ENCODE measurements at regions not wholly inside any gene's neighbourhood (a gene's known extent, or its start where the extent isn't known, plus 50 kb on each side); places are given as distances from the start of the nearest gene placed in this dataset.
"Not testable (repeated sequence)": the region's sequence is repeated elsewhere in the genome, so short reads cannot be mapped to it uniquely, and the experiment has no call there.

DNA sequence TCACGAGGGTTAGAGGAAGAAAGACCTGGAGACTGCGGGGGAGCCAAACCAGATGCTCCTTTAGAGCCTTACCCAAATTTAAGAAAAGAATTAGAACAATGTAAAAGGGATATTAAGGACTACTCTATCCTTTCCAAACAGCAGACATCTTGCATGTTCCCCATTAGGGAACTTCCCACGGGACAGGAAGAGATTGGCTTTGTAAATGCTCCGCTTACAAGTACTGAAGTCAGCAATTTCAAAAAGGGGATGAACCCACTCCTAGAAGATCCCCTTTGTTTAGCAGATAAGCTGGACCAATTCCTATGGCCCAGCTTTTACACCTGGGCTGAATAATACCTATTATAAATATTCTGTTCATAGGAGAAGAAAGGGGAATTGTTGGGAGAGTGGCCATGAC is 74.2 kb downstream of the APOBEC1 start:
- Histone ChIP-seq H3K27me3 (replicated peaks; ENCODE audit: insufficient read depth) (no peaks in the 10 kb centered on the region), H3K36me3 (no peaks in the 10 kb centered on the region), H3K27ac (no peak overlapping the region), H3K4me1 (replicated peaks) (no peaks in the 10 kb centered on the region), H3K4me3 (no peak overlapping the region), H3K9me3 (no peaks in the 10 kb centered on the region)
- TF ChIP-seq, protein P1, sequence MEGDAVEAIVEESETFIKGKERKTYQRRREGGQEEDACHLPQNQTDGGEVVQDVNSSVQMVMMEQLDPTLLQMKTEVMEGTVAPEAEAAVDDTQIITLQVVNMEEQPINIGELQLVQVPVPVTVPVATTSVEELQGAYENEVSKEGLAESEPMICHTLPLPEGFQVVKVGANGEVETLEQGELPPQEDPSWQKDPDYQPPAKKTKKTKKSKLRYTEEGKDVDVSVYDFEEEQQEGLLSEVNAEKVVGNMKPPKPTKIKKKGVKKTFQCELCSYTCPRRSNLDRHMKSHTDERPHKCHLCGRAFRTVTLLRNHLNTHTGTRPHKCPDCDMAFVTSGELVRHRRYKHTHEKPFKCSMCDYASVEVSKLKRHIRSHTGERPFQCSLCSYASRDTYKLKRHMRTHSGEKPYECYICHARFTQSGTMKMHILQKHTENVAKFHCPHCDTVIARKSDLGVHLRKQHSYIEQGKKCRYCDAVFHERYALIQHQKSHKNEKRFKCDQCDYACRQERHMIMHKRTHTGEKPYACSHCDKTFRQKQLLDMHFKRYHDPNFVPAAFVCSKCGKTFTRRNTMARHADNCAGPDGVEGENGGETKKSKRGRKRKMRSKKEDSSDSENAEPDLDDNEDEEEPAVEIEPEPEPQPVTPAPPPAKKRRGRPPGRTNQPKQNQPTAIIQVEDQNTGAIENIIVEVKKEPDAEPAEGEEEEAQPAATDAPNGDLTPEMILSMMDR (IDR thresholded peaks at IDR 0.05), result no peak
- TF ChIP-seq POLR2A (IDR thresholded peaks at IDR 0.05) (no peak), POLR2AphosphoS5 (IDR thresholded peaks at IDR 0.05) (no peak)
- WGBS, result 89% methylated on average over 4 of the region's 4 CpGs
- intact Hi-C loops (cut with DNase I), result no loop called here
- DNase-seq (ENCODE audit: low spot score), result no peak

- DNase-seq (ENCODE audit: low spot score); H3K27ac ChIP-seq; H3K36me3 ChIP-seq; H3K9me3 ChIP-seq; H3K4me1 ChIP-seq (replicated peaks); H3K27me3 ChIP-seq (replicated peaks; ENCODE audit: insufficient read depth); H3K4me3 ChIP-seq; intact Hi-C loops (cut with DNase I): not testable (repeated sequence)
- whole genome bisulfite sequencing, result 97% methylated on average over 11 of the region's 27 CpGs
These were observed 75.6 kb downstream of the APOBEC1 start for GRCh38 chr12:7590085-7590484.

- peak; percentile 33 for DNase-seq (ENCODE audit: low spot score)
These were observed 76.9 kb downstream of the APOBEC1 start for GRCh38 chr12:7588742-7589329.

DNA sequence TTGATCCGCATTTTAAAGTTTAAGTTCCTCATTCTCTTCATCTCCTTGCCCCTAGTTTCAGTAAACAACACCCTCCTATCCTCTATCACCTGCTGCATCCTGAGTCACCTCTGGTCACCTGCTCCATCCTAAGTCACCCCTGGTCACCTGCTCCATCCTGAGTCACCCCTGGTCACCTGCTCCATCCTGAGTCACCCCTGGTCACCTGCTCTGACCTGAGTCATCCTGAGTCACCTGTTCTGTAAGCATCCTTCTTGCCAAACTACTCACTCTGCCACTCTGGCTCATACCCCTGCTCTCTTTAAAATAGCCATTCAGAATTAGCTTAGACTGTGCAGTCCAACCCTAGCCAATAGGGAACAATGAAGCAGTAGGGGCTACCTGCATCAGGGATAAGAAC is 80.6 kb upstream of the CD163 start:
- H3K4me1 ChIP-seq (replicated peaks); H3K4me3 ChIP-seq; H3K36me3 ChIP-seq; H3K9me3 ChIP-seq; H3K27ac ChIP-seq; H3K27me3 ChIP-seq (replicated peaks; ENCODE audit: insufficient read depth); intact Hi-C loops (cut with DNase I); DNase-seq (ENCODE audit: low spot score): not testable (repeated sequence)
- 96% methylated on average over 1 of the region's 1 CpG for WGBS

More at GRCh38 chr12:7588742-7589329, 76.9 kb downstream of the APOBEC1 start:
- H3K27me3 ChIP-seq (replicated peaks; ENCODE audit: insufficient read depth); intact Hi-C loops (cut with DNase I); H3K9me3 ChIP-seq; H3K4me3 ChIP-seq; H3K27ac ChIP-seq; H3K36me3 ChIP-seq; H3K4me1 ChIP-seq (replicated peaks): not testable (repeated sequence)
- 44% methylated on average over 4 of the region's 4 CpGs for WGBS
- TF ChIP-seq, protein P1 (IDR thresholded peaks at IDR 0.05), result peak; percentile 15 to 48 (median 42)

DNA sequence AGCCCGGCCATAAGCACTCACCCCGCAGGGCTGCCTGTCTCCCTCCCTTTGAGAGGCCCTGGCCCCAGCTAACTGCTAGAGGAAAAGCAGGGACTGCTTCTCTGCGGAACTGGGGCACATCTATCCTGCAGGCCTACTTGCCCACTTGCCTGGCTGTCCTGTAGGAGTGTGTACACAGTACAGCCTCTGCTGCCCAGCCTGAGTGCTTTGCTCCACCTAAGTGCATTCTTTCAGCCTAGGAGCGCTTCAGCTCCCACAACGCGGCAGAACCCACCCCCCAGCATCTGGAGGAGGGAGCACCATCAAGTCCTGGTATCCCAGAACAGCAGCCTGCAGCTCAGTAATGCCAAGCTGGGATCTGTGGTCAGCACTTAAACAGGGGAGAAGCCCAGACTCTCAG is 79.9 kb upstream of the CD163 start:
- Histone ChIP-seq H3K36me3 (no peaks in the 10 kb centered on the region), H3K9me3 (no peaks in the 10 kb centered on the region), H3K27me3 (replicated peaks; ENCODE audit: insufficient read depth) (no peaks in the 10 kb centered on the region), H3K27ac (no peak overlapping the region), H3K4me3 (no peak overlapping the region), H3K4me1 (replicated peaks) (no peaks in the 10 kb centered on the region)
- TF ChIP-seq, protein P1 (IDR thresholded peaks at IDR 0.05), result no peak
- TF ChIP-seq POLR2AphosphoS5 (IDR thresholded peaks at IDR 0.05) (no peak), POLR2A (IDR thresholded peaks at IDR 0.05) (no peak)
- 85% methylated on average over 3 of the region's 6 CpGs for WGBS
- intact Hi-C loops (cut with DNase I), result no loop called here
- DNase-seq (ENCODE audit: low spot score), result no peak

GRCh38 chr12:7582796-7583195 is 79.2 kb upstream of the CD163 start:
- WGBS, result 82% methylated on average over 2 of the region's 2 CpGs
- Histone ChIP-seq H3K9me3 (no peaks in the 10 kb centered on the region), H3K27me3 (replicated peaks; ENCODE audit: insufficient read depth) (no peaks in the 10 kb centered on the region), H3K4me3 (no peak overlapping the region), H3K4me1 (replicated peaks) (no peaks in the 10 kb centered on the region), H3K27ac (no peak overlapping the region), H3K36me3 (no peaks in the 10 kb centered on the region)
- TF ChIP-seq POLR2AphosphoS5 (IDR thresholded peaks at IDR 0.05) (no peak), POLR2A (IDR thresholded peaks at IDR 0.05) (no peak)
- TF ChIP-seq, protein P1 (IDR thresholded peaks at IDR 0.05), result no peak
- intact Hi-C loops (cut with DNase I), result no loop called here
- no peak for DNase-seq (ENCODE audit: low spot score)
